ENCODE measurements at regions not wholly inside any gene's neighbourhood (a gene's known extent, or its start where the extent isn't known, plus 50 kb on each side); places are given as distances from the start of the nearest gene placed in this dataset.

DNA sequence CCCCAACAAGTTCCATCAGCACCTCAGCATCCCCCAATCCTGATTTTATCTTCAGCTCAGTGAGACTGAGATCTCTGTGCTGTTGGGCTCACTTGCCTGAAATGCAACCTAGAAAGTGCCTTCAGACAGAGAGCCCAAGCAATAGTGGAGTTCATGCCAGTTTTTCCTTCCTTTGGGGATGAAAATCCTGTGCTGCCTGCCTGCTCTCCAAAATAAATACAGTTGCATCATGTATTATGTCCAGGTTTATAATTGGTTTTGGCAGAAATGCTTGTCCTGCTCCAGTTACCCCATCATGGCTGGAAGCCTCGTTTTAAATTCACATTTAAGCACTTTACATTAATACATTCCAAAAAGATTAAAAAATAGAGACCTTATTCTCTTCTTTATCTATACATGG lies 1865.5 kb upstream of the TENM3 start:
- ATAC-seq (ENCODE audit: poor library complexity) (no peak), DNase-seq (no peak)
- intact Hi-C loops (cut with DNase I) = no loop called here

DNA sequence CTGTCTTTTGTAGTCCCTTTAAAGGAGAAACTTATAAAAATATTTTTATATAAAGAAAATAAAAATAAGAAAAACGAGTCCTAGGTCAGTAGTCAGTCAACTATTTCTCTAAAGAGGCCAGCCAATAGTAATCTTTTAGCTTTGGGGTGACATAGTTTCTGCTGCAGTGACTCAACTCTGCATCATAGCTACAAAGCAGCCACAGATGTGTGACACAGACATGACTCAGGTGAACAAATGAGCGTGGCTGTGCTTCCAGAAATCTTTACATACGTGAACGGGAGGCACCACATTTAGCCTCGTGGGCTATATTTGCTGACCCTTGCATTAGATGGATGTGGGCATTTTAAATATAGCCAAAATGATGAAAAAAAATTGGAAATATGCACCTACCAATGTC lies 1862.5 kb upstream of the TENM3 start:
- no peak for DNase-seq
- intact Hi-C loops (cut with DNase I) = no loop called here
- ATAC-seq (ENCODE audit: poor library complexity) = no peak

DNA sequence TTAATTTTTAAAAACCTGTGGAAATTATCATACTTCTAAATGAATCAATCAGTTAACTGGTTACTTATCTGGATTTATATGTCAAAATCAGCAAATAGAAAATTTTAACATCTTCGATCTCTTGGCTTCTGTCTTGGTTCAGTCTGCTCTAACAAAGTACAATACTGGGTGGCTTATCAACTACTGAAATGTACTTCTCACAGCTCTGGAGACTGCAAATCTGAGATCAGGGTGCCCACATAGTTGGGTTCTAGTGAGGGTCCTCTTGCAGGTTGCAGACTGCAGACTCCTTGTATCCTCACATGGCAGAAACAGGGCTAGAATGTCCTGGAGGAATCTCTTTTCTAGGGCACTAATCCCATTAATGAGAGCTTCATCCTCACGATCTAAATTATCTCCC lies 1851.6 kb upstream of the TENM3 start:
- no peak for DNase-seq
- intact Hi-C loops (cut with DNase I) = no loop called here
- ATAC-seq (ENCODE audit: poor library complexity) = no peak

DNA sequence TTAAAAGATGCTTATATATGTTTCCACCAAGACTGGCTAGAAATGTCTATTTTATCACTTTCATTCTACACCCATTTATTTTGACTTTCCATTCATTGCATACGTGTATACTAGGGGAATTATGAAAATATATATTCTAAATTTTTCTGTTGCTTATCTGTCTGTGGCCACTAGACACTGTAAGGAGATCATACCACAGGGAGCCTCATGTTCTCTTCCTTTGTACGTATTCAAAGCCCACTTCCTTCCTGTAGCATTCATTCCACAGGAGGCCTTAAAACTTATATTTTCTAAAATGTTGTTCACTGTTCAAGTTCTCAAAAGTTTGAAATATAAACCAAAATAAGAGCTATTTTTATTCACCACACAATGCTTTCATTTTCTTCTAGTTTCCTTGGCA lies 1848.9 kb upstream of the TENM3 start:
- intact Hi-C loops (cut with DNase I) = no loop called here
- ATAC-seq (ENCODE audit: poor library complexity) (no peak), DNase-seq (no peak)

- DNase-seq (no peak), ATAC-seq (ENCODE audit: poor library complexity) (no peak)
- intact Hi-C loops (cut with DNase I) = no loop called here
Measured at GRCh38 chr4:180394730-180395129, 1848.5 kb upstream of the TENM3 start.

- intact Hi-C loops (cut with DNase I) = no loop called here
- no peak for ATAC-seq (ENCODE audit: poor library complexity)
- no peak for DNase-seq
Measured at GRCh38 chr4:180398564-180398963, 1844.6 kb upstream of the TENM3 start.

- ATAC-seq (ENCODE audit: poor library complexity) (no peak), DNase-seq (no peak)
- intact Hi-C loops (cut with DNase I) = no loop called here
Measured at GRCh38 chr4:180407275-180407885, 1835.8 kb upstream of the TENM3 start.

- intact Hi-C loops (cut with DNase I) = no loop called here
- no peak for DNase-seq
- no peak for ATAC-seq (ENCODE audit: poor library complexity)
Measured at GRCh38 chr4:180418819-180419531, 1824.2 kb upstream of the TENM3 start.

DNA sequence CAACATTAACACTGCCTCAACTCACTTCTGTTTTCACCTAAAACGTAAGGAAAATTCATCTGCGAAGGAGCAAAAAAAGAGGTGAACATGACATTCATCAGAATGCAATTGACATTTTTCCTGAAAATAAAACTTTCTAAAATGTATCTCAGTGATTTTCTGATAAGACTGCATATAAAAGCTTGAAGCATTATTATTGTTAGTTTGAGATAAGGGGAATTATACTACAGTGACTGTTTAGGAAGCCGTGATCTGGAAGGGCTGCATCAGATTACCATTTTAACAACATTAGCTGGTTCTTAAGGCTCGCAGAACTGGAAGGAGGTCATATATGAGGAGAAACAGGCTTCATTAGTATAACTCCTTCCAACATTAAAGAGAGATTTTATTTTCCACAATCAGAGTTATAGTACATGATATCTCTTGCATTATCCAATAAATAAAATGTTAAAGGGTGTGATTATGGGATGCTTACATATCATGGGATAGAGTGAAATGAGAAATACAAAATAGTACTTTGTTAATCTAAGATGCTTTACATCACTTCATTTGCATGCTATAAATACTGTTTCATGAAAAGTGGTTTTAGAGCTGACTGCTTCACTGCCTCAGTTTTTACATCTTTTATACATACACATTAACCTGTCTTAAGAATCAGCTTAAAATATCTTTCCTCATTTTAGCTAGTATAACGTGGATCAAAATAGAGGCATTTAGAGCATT lies 1820.1 kb upstream of the TENM3 start:
- intact Hi-C loops (cut with DNase I) = no loop called here
- DNase-seq (no peak), ATAC-seq (ENCODE audit: poor library complexity) (no peak)

GRCh38 chr4:180423712-180424057 lies 1819.5 kb upstream of the TENM3 start:
- no peak for ATAC-seq (ENCODE audit: poor library complexity)

GRCh38 chr4:180426938-180427337 lies 1816.3 kb upstream of the TENM3 start:
- intact Hi-C loops (cut with DNase I) = no loop called here
- no peak for ATAC-seq (ENCODE audit: poor library complexity)
- no peak for DNase-seq

More at GRCh38 chr4:180423712-180424057, 1819.5 kb upstream of the TENM3 start:
- no peak for DNase-seq
- intact Hi-C loops (cut with DNase I) = no loop called here

DNA sequence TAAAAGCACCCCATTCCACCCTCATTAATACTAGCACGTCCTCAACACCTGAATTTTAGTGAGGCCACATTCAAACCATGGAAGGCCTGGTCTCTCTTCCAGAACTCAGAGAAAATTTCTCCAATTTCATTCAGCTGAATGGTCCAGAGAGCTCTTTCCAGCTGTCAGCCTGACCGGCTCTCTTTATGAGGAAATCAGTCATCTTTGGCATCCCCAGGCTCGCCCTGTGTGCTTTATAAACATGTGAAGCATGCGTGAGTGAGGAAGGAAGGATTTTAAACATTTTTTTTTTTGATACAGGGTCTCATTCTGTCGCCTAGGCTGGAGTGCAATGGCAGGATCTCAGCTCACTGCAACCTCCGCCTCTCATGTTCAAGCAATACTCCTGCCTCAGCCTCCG lies 1812.9 kb upstream of the TENM3 start:
- ATAC-seq (ENCODE audit: poor library complexity) (no peak), DNase-seq (no peak)
- intact Hi-C loops (cut with DNase I) = no loop called here

DNA sequence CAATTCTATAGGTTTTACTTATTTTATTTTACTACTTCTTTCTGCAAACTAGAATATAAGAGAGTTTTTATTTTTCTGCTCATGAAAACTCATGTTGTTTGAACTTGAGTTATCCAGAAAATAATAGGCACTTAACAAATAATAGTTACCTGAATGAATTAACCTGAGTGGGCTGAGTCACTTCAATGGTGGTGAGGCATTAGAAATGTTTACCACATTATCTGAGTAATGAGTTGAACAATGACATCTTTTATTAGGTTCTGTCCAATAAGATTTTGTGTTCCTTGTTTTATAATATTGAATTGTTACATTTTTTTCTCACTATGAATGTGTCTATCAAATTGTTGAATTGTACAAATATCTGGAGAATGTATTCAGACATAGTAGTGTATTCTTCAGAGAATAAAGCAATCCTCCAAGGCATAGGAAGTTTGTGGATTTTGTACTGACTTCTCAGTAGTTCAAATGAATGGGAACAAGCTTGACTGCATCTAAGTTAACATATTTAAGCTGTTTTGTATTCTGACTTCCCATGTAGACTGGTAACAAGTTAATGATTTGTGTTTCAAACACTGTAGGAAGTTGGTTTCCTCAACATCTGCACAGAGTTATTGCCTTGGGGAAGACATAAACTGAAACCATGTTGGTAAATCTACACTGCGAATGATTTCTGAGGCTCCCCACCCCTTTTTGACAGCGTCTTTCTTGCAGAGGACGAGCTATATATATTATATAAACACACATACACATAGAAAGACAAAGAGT lies 1808.9 kb upstream of the TENM3 start:
- intact Hi-C loops (cut with DNase I) = no loop called here
- ATAC-seq (ENCODE audit: poor library complexity) (no peak), DNase-seq (no peak)

DNA sequence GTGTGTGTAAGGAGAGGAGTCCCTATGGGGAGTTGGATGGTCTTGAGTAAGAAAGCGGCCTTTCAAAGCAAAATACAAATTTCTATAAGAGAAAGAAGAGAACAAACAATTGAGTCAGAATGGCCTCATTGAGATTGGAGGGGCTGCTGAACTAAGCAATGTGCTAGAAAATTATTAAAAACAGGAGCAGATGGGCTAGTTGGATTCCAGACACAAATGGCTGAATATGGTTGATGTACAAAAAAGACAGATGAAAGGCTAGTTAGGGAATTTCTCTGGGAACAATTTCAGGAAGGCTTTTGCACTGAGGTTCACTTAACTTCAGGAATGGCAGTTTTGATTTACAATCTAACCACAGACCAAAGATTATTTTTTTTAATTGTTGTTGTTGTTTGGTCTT lies 1806.8 kb upstream of the TENM3 start:
- ATAC-seq (ENCODE audit: poor library complexity) (no peak), DNase-seq (no peak)
- intact Hi-C loops (cut with DNase I) = no loop called here

GRCh38 chr4:180437601-180438000 lies 1805.6 kb upstream of the TENM3 start:
- intact Hi-C loops (cut with DNase I) = no loop called here
- no peak for ATAC-seq (ENCODE audit: poor library complexity)
- no peak for DNase-seq

GRCh38 chr4:180448306-180448705 lies 1794.9 kb upstream of the TENM3 start:
- DNase-seq (no peak), ATAC-seq (ENCODE audit: poor library complexity) (no peak)
- intact Hi-C loops (cut with DNase I) = no loop called here

DNA sequence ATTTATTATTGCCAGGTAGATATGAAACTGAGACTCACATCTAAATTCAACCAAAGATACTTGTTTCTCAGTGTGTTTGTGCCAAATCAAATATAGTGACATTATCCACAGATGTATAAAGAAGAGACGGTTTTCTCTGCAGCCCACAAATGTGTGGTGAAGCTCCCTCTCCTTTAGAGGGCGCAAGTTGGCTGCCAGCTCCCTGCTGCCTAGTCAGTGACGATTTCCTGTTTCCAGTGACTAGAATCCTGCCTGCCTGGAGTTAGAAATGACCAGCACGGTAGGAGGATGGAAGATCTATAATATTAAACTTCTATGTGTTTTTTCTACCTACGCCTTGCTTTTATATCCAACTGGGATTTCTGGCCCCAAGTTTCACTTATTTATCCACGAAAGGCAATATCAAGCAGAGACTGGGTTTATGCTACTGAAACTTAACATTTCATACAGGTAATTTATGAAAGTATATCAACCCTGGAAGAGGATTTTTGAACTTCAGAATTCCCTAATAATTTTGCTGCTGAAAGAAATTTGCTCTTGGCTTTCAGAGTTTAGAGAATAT lies 1793.7 kb upstream of the TENM3 start:
- no peak for DNase-seq
- intact Hi-C loops (cut with DNase I) = no loop called here
- ATAC-seq (ENCODE audit: poor library complexity) = no peak

- ATAC-seq (ENCODE audit: poor library complexity) (no peak), DNase-seq (no peak)
- intact Hi-C loops (cut with DNase I) = no loop called here
Measured at GRCh38 chr4:180455226-180455625, 1788.0 kb upstream of the TENM3 start.

DNA sequence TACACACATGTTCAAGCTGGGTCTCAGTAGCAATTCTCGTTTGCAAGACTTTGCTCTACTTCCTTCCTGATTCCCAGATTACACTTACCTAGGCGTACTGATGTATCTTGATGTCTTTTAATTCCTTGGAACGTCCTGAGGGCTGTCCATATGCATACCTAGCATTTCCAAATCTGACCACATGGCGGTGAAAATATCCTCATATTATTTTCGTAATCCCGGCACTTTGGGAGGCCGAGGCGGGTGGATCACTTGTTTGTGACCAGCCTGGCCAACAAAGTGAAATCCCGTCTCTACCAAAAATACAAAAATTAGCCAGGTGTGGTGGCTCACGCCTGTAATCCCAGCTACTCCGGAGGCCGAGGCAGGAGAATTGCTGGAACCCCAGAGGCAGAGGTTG lies 1786.3 kb upstream of the TENM3 start:
- DNase-seq = no peak
- intact Hi-C loops (cut with DNase I) = no loop called here
- ATAC-seq (ENCODE audit: poor library complexity) = no peak

All from Right ventricle myocardium superior (tissue), 1 donor.